Large intestine (tissue), 3 donors: ENCODE measurements at regions not wholly inside any gene's neighbourhood (a gene's known extent, or its start where the extent isn't known, plus 50 kb on each side); places are given as distances from the start of the nearest gene placed in this dataset.

Experiments used
- DNase-seq, 2 donors: peaks; one replicate each; pipeline versions ENCODE4 v3.0.0 to v3.0.0-alpha.2; 2013
- H3K27ac ChIP-seq: one replicate; pipeline ENCODE4 v1.5.1; 2013; ENCODE audit warnings: low read length
- H3K27me3 ChIP-seq: 2 replicates; pipeline ENCODE4 v1.6.1; 2013; ENCODE audit warnings: low read length; ENCODE audit not compliant: control insufficient read depth, insufficient read depth
- H3K36me3 ChIP-seq: 2 replicates; pipeline ENCODE4 v1.6.1; 2013; ENCODE audit warnings: low read length; ENCODE audit not compliant: control insufficient read depth, insufficient read depth
- H3K4me1 ChIP-seq: one replicate; pipeline ENCODE4 v1.6.1; 2013; ENCODE audit warnings: low read length; ENCODE audit not compliant: control insufficient read depth, insufficient read depth
- H3K4me3 ChIP-seq: one replicate; pipeline ENCODE4 v1.5.1; 2013; ENCODE audit warnings: low read length
- H3K9me3 ChIP-seq: one replicate; pipeline ENCODE4 v1.6.1; 2013; ENCODE audit warnings: mild to moderate bottlenecking, low read depth, low read length, moderate library complexity; ENCODE audit not compliant: control insufficient read depth
- WGBS: methylation state at CpG from one replicate; pipeline ENCODE4 v1.1.5; 2013; ENCODE audit warnings: low lambda C conversion rate; ENCODE audit not compliant: insufficient coverage; 5-methylcytosine and 5-hydroxymethylcytosine counted together

DNA sequence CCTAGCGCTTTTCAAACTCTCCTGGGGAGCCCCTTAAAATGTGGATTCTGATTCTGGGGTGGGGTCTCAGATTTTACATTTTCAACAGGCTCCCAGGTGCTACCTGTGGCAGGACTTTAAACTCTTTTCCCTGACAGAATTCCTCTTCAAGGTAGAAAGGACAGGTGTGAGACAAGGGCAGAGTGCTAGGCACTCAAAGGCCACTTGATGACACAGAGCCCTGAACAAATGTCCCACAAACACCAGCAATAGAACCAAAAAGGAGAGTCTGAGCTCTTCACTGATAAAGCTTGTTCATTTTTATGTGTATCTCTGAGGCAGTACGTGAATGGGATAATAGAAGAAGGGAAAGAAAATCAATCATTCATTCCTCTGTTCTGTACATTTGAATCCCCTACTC lies 77.7 kb upstream of the PELI1 start:
- H3K4me1 ChIP-seq, result no peaks in the 10 kb centered on the region

DNA sequence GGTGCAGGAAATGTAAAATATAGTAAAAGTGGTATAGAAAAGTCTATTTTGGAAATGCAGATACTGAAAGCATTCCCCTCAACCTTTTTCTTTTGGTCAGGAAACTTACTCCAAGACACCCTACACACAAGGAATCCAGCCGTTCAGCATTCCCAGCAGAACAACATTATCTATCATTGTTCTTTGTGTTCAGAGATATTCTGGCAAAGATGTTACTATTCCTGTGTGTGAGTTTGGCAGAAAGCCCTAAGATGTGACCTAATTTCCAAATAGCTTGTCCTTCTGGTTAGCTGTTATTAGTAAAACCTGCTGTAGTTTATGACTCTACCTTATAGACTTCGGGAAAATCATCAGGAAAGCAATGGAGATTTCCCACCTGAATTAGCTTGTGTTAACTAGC lies 78.1 kb upstream of the PELI1 start:
- no peaks in the 10 kb centered on the region for H3K36me3 ChIP-seq
- H3K27me3 ChIP-seq, result no peaks in the 10 kb centered on the region
- DNase-seq, result peak in 1 of 2 donors; percentile 19
- H3K4me3 ChIP-seq, result no peak overlapping the region
- H3K27ac ChIP-seq, result no peak overlapping the region
- H3K9me3 ChIP-seq, result no peaks in the 10 kb centered on the region
- no CpG with 5 or more reads among the region's 2 CpGs for WGBS
- H3K4me1 ChIP-seq, result no peaks in the 10 kb centered on the region

More for the DNA sequence above, 77.7 kb upstream of the PELI1 start:
- no peaks in the 10 kb centered on the region for H3K36me3 ChIP-seq
- H3K27me3 ChIP-seq, result no peaks in the 10 kb centered on the region
- WGBS, result 80% methylated on average over 1 of the region's 2 CpGs
- H3K27ac ChIP-seq, result no peak overlapping the region
- no peak for DNase-seq
- no peaks in the 10 kb centered on the region for H3K9me3 ChIP-seq
- H3K4me3 ChIP-seq, result no peak overlapping the region

DNA sequence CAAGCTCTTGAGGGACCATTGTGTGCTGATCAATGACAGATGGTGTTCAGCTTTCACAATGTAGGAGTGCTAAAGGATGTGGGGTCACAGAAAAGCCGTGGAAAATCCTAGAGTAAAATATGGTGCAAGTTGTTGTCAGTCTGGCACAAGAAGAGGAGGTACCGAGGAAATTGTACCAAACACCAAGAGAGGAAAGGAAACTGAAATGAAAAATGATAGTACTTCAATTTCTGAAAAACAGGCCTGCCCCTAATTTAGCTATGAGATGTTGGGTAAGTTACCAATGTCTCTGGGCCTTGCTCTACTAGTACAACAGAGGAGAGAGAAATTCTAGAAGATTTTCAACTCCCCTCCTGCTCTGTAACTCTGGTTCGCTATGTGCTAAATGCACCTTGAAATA lies 78.8 kb upstream of the PELI1 start:
- Histone ChIP-seq H3K27ac (no peak overlapping the region), H3K27me3 (no peaks in the 10 kb centered on the region), H3K4me1 (no peaks in the 10 kb centered on the region), H3K36me3 (no peaks in the 10 kb centered on the region), H3K4me3 (no peak overlapping the region), H3K9me3 (no peaks in the 10 kb centered on the region)
- no peak for DNase-seq
- WGBS, result 80% methylated on average over 1 of the region's 3 CpGs

DNA sequence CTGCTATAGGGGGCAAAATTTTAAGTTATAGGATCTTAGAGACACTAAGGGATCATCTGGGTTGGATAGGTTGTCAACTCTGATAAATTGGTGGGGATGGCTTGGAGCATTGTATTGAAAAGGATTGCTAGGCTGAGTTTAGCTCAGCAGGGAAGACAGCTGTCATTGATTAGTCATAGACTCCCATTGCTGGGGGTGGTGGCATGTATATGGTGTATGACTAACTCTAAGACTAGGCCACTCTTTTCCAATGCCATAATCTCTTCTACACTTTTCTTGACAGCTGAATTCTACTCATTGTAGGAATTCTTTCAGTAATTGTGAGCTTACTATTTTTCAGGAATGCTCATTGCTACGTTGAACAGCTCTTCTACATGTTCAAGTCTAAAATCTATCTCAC lies 81.3 kb upstream of the PELI1 start:
- Histone ChIP-seq H3K9me3 (no peaks in the 10 kb centered on the region), H3K27me3 (no peaks in the 10 kb centered on the region), H3K4me3 (no peak overlapping the region), H3K27ac (no peak overlapping the region), H3K4me1 (no peaks in the 10 kb centered on the region), H3K36me3 (no peaks in the 10 kb centered on the region)
- no CpG with 5 or more reads among the region's 1 CpG for WGBS
- DNase-seq, result no peak

DNA sequence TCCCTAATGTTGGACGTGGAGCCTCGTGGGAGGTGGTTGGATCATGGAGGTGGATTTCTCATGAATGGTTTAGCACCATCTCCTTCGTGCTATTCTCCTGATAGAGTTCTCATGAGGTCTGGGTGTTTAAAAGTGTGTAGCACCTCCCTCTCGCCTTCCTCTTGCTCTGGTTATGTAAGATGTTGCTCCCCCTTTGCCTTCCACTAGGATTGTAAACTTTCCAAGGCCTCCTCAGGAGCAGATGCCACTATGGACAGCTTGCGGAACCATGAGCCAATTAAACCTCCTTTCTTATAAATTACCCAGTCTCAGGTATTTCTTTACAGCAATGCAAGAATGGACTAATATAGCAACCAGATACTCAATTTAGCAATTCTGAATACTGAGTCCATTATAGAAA lies 82.4 kb upstream of the PELI1 start:
- no peaks in the 10 kb centered on the region for H3K36me3 ChIP-seq
- no peaks in the 10 kb centered on the region for H3K9me3 ChIP-seq
- DNase-seq, result no peak
- no peaks in the 10 kb centered on the region for H3K4me1 ChIP-seq
- H3K27me3 ChIP-seq, result no peaks in the 10 kb centered on the region
- H3K27ac ChIP-seq, result no peak overlapping the region
- WGBS, result no CpG with 5 or more reads among the region's 5 CpGs
- H3K4me3 ChIP-seq, result no peak overlapping the region

DNA sequence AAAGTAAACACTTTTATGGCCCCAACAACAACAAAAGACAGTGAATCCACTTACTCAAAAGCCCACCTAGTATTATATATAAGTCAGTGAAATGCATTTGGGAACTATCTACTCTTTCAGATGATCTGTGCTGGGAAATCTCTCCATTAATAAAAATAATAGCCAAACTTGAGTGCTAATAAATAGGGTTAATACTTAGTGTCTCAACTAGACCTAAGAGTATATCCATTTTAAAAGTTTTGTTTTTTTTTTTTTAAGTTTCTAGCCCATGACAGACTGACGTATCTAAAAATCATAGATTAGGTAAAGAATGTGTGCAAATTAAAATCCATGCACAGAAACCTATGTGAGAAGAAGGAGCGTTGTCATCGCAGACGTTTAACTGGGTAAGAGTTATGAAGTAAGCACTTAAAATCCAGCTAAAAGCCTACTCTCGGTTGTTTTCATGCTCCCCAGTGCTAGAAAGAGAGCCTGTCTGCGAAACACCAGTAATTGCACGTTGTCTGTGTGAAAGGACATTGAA lies 83.4 kb upstream of the PELI1 start:
- H3K9me3 ChIP-seq, result no peaks in the 10 kb centered on the region
- peak overlapping the region; percentile 44 for H3K4me3 ChIP-seq
- no peaks in the 10 kb centered on the region for H3K27me3 ChIP-seq
- 0% methylated on average over 1 of the region's 7 CpGs for WGBS
- no peaks in the 10 kb centered on the region for H3K4me1 ChIP-seq
- H3K36me3 ChIP-seq, result no peaks in the 10 kb centered on the region
- H3K27ac ChIP-seq, result peak overlapping the region; percentile 14
- DNase-seq, result no peak

DNA sequence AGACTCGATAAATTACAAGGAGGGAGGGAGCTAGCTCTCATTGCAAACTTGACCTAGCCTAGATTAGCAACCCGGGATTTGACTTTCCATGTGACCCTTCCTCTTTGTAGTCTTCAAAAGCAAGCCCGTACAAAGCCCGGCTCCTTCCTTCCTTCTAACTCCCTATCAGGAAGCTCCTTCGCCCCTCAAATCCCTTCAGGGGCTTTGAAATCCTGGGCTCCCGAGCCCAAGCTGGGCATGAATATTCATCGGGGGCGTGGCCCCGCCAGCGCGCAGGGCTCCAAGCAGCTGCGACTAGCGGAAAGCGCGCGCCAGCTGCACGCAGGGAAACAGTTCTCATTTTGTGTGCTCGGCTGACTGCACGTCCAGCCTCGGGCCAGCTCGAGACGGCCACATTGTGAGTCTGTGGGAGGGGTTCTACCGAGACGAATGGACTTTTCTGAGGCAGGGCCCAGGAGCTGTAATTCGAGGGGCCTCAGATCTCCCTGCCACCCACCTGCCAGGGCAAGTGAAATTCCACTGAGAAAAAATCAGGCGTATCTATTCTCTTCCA lies 84.0 kb upstream of the PELI1 start:
- peak overlapping the region; percentile 44 for H3K4me3 ChIP-seq
- H3K36me3 ChIP-seq, result no peaks in the 10 kb centered on the region
- no peaks in the 10 kb centered on the region for H3K4me1 ChIP-seq
- H3K27ac ChIP-seq, result peak overlapping the region; percentile 14
- H3K9me3 ChIP-seq, result no peaks in the 10 kb centered on the region
- no CpG with 5 or more reads among the region's 26 CpGs for WGBS
- no peaks in the 10 kb centered on the region for H3K27me3 ChIP-seq
- DNase-seq, result peak; percentile 64 to 78

DNA sequence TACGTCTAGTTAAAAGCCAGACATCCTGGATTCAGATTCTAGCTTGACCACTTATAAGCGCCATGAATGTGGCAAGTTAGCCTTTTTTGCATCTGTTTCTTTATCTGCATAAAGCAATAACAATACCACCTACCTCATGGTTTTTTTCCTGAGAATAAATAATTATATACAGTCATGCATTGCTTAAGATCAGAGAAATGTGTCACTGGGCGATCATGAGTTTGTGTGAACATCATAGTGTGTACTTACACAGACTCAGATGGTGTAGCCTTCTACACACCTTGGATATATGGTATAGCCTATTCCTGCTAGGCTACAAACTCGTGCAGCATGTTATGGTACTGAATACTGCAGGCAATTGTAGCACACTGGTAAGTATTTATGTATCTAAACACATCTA lies 84.7 kb upstream of the PELI1 start:
- DNase-seq, result no peak
- Histone ChIP-seq H3K36me3 (no peaks in the 10 kb centered on the region), H3K9me3 (no peaks in the 10 kb centered on the region), H3K4me1 (no peaks in the 10 kb centered on the region), H3K4me3 (no peak overlapping the region), H3K27ac (no peak overlapping the region), H3K27me3 (no peaks in the 10 kb centered on the region)
- no CpG with 5 or more reads among the region's 4 CpGs for WGBS

DNA sequence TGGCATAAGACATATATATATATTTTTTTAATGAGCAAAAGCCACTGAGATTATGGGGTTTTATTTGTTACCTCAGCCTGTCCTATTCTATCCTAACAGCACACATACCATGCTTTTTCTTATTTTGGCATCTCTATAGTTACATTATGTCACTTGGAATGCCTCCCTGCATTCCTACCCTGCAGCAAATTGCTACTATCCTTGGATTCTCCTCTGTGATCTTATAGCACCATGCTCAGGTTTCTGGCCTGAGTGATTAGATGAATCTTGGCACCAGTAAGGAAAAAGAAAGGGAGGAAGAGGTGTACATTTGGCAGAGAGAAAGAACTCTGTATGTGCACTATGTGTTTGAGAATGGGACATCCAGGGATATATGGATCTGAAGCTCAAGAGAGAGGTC lies 86.3 kb upstream of the PELI1 start:
- Histone ChIP-seq H3K4me3 (no peak overlapping the region), H3K27ac (no peak overlapping the region), H3K9me3 (no peaks in the 10 kb centered on the region), H3K36me3 (no peaks in the 10 kb centered on the region), H3K4me1 (no peaks in the 10 kb centered on the region), H3K27me3 (no peaks in the 10 kb centered on the region)
- DNase-seq, result no peak

DNA sequence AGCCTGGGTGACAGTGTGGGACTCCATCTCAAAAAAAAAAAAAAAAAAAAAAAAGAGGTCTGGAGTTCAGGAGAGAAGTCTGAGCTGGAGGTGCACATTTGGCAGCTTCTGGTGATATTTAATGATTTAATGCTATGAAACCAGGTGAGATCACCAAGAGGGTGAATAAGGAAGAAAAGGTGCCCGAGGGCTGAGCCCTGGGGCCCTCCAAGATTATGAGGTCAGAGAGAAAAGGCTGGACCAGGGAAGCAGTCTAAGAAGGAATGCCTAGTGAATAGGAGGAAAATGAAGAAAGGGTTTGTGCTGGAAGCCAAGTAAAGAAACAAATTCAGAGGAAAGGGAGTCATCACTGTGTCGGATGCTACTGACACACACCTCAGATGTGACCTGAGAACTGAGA lies 88.0 kb upstream of the PELI1 start:
- Histone ChIP-seq H3K36me3 (no peaks in the 10 kb centered on the region), H3K27me3 (no peaks in the 10 kb centered on the region), H3K9me3 (no peaks in the 10 kb centered on the region), H3K4me1 (no peaks in the 10 kb centered on the region), H3K4me3 (no peak overlapping the region), H3K27ac (no peak overlapping the region)
- no peak for DNase-seq
- no CpG with 5 or more reads among the region's 2 CpGs for WGBS

DNA sequence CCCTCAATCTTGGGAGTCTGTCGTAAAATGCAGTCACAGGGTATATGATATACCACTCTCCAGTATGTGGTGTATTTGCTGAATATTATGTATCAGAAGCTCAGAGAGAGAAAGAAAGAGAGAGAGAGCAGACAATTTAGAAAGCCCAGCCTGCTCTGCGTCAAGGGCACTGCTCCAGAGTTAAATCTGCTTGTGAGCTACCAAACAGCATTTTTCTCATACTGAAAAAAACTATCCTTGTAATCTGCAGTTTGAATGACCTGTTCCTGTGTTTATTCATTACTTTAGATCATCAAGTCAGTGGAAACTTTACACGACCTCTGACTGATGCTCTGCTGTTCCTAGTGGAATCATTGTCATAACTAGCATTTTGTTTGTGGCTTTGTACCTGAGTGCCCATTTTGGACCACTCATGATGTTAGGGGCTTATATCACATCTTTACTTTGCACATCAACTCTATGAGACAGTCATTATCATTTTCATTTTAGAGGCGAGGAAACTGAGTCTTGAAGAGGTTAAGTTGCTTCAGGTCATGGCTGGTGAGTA lies 89.2 kb upstream of the PELI1 start:
- no peak overlapping the region for H3K27ac ChIP-seq

More for the DNA sequence above, 89.2 kb upstream of the PELI1 start:
- Histone ChIP-seq H3K4me1 (no peaks in the 10 kb centered on the region), H3K4me3 (no peak overlapping the region), H3K36me3 (no peaks in the 10 kb centered on the region), H3K9me3 (no peaks in the 10 kb centered on the region), H3K27me3 (no peaks in the 10 kb centered on the region)
- 80% methylated on average over 1 of the region's 4 CpGs for WGBS
- no peak for DNase-seq
